Stimulated activated CD4-positive, alpha-beta T cell treated with anti-CD3 and anti-CD28 coated beads, Interleukin-4, amount 100 ng/mL, for 24 hours (primary cell): ENCODE measurements at regions not wholly inside any gene's neighbourhood (a gene's known extent, or its start where the extent isn't known, plus 50 kb on each side); places are given as distances from the start of the nearest gene placed in this dataset.
"Not testable (repeated sequence)": the region's sequence is repeated elsewhere in the genome, so short reads cannot be mapped to it uniquely, and the experiment has no call there.

Source experiments
- DNase-seq: peaks from one replicate; pipeline ENCODE4 v3.0.0-alpha.2; 2020

- not testable (repeated sequence) for DNase-seq
Observed at GRCh38 chr12:126049501-126049900, 984.3 kb downstream of the AACS start.

- DNase-seq = no peak
Observed at GRCh38 chr12:126051611-126052107, 986.4 kb downstream of the AACS start.

GRCh38 chr12:126055521-126055920 is 990.3 kb downstream of the AACS start:
- DNase-seq = no peak

GRCh38 chr12:126061777-126062176 is 996.5 kb downstream of the AACS start:
- DNase-seq = no peak

- DNase-seq = no peak
Observed at GRCh38 chr12:126064028-126064427, 998.8 kb downstream of the AACS start.

GRCh38 chr12:126067626-126068329 is 1002.5 kb downstream of the AACS start:
- no peak for DNase-seq

GRCh38 chr12:126069549-126070165 is 1004.4 kb downstream of the AACS start:
- peak; percentile 24 for DNase-seq

- no peak for DNase-seq
Observed at GRCh38 chr12:126076515-126076914, 1011.3 kb downstream of the AACS start.

- no peak for DNase-seq
Observed at GRCh38 chr12:126083926-126084325, 1018.7 kb downstream of the AACS start.

GRCh38 chr12:126084480-126084879 is 1019.2 kb downstream of the AACS start:
- no peak for DNase-seq

- DNase-seq = no peak
Observed at GRCh38 chr12:126086242-126086641, 1021.0 kb downstream of the AACS start.

GRCh38 chr12:126087692-126088091 is 1022.5 kb downstream of the AACS start:
- DNase-seq = no peak

GRCh38 chr12:126093908-126094307 is 1028.7 kb downstream of the AACS start:
- no peak for DNase-seq

- DNase-seq = no peak
Observed at GRCh38 chr12:126095748-126096510, 1030.7 kb downstream of the AACS start.

- no peak for DNase-seq
Observed at GRCh38 chr12:126106706-126107105, 1041.5 kb downstream of the AACS start.

GRCh38 chr12:126107659-126108058 is 1042.4 kb downstream of the AACS start:
- DNase-seq = no peak

GRCh38 chr12:126108247-126108646 is 1043.0 kb downstream of the AACS start:
- DNase-seq = no peak

GRCh38 chr12:126112141-126112540 is 1046.9 kb downstream of the AACS start:
- no peak for DNase-seq

GRCh38 chr12:126112849-126113248 is 1047.6 kb downstream of the AACS start:
- no peak for DNase-seq

- DNase-seq = no peak
Observed at GRCh38 chr12:126114441-126114840, 1049.2 kb downstream of the AACS start.

GRCh38 chr12:126117502-126117901 is 1052.3 kb downstream of the AACS start:
- DNase-seq = no peak

GRCh38 chr12:126139355-126139754 is 1074.1 kb downstream of the AACS start:
- DNase-seq = no peak

GRCh38 chr12:126144603-126145002 is 1079.4 kb downstream of the AACS start:
- no peak for DNase-seq

GRCh38 chr12:126147321-126147720 is 1082.1 kb downstream of the AACS start:
- no peak for DNase-seq
